VCaP (cell line): ENCODE measurements at regions not wholly inside any gene's neighbourhood (a gene's known extent, or its start where the extent isn't known, plus 50 kb on each side); places are given as distances from the start of the nearest gene placed in this dataset.

Source experiments
- H3K27ac ChIP-seq: fragments of 450-650 bp; 2 replicates; pipeline ENCODE4 v1.5.1; 2017
- CTCF ChIP-seq: fragments of 450-650 bp; conservative IDR thresholded peaks from 2 replicates; pipeline ENCODE4 v1.5.1; 2017; ENCODE audit warnings: mild to moderate bottlenecking, moderate library complexity

DNA sequence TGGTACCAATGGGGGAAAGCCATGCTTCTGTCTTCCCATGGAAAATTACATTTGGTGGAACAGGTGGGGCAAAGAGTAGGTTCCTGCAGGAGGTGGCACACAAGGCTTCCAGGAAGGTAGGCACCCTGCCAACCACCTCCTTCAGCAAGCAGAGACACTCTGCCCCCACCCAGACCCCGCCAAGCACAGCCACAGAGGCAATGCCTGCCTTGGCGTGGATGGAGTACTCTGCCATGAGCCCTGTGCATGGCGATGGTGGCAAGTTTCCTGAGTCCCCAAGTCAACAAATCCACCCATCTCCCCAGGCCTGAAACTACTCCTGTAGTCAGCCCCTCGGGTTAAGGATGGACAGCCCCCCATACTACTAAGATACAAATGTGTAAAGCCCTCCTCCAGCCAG, 119.2 kb upstream of the GNAO1 start:
- no peak for TF ChIP-seq CTCF
- H3K27ac ChIP-seq: no peak overlapping the region

DNA sequence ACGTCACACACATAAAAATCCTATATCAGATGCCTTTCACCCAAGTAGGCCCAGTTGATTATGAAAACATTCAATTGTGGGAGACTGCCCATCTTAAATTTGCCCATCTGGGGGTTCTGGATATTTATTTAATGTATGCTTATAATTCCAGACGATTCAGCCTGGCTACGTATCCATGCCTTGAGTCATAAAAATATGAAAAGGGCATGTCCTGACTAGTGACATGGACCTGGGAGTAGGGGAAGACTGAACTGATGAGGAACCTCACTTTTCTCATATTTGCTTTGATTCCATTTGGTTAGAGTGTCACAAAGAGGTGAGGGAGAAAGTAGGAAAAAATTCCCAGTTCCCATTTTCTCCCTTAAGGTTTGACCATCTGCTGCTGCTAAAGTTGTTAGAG, 122.5 kb upstream of the GNAO1 start:
- TF ChIP-seq CTCF: no peak
- H3K27ac ChIP-seq: no peak overlapping the region

DNA sequence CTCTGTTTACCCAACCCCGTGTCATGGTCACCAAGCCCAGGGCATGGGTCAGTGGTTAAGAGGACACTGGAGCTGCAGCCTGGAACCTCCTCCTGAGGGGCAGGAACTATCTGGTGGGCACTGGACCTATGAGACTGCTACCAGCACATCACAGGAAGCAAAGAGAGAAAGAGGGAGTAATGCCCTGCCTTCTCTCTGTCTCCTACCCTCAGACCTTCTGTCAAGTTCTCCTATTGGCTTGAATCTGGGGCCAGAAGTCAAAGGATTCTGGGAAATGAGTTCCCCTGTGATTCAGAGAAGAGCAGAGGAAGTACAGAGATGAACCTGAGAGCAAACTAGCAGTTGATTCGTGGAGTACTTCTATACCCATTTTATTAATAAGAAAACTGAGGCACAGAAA, 123.0 kb upstream of the GNAO1 start:
- H3K27ac ChIP-seq: no peak overlapping the region
- no peak for TF ChIP-seq CTCF

DNA sequence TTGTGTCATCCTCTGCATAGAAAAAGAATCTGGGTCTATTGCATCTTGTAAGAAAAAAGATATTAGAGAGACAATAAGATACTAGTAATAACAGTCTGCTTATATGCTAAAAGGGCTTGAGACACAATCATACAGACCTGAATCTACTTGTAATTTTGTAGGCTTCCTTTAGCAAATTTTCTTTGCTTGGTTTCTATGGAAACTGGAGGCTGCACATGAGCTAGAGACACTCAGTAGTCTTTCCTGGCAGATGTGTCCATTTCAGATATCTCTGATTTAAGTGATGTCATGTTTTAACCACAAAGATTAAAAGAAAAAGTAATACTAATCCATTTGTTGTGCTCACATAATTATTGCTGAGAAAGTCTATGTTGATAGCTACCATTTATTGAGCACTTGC, 123.9 kb upstream of the GNAO1 start:
- H3K27ac ChIP-seq: no peak overlapping the region
- no peak for TF ChIP-seq CTCF

- H3K27ac ChIP-seq: no peak overlapping the region
- TF ChIP-seq CTCF: no peak
Observed at GRCh38 chr16:56066617-56067016, 124.7 kb upstream of the GNAO1 start.

DNA sequence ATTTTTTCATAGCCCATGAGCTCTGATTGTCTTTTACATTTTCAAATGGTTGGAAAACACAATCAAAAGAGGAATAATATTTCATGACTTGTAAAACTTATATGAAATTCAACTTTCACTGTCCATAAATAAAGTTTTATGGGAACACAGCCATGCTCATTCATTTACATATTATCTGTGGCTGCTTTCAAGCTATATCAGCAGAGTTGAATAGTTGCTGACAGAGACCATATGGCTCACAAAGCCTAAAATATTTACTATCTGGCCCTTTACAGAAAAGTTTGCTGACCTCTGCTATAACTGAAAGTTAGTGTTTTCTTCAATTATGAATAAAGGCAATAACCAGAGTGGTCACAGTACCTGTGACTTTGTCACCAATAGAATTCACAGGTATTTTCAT, 128.2 kb upstream of the GNAO1 start:
- H3K27ac ChIP-seq: no peak overlapping the region
- no peak for TF ChIP-seq CTCF

DNA sequence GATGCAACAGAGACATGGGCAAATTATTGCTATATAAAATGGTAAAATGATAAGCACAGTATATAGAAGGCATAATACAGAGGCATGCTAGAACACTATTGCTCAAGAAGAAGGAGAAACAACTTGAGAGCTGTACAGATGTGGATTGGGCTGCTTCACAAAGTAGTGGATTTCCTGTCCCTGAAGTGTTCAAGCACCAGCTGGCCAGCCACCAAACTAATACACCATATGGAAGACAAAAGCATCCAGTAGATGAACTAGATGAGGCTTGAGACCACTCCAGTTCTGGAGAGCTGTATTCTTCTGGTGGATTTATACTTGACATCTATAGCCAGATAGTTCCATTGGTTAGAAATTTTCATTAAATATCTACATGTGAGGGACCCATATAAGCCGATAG, 134.1 kb upstream of the GNAO1 start:
- no peak for TF ChIP-seq CTCF
- no peak overlapping the region for H3K27ac ChIP-seq

- no peak for TF ChIP-seq CTCF
- no peak overlapping the region for H3K27ac ChIP-seq
Observed at GRCh38 chr16:56050916-56051315, 140.4 kb upstream of the GNAO1 start.
